Nephron progenitor cell (in vitro differentiated cells): ENCODE measurements at regions not wholly inside any gene's neighbourhood (a gene's known extent, or its start where the extent isn't known, plus 50 kb on each side); places are given as distances from the start of the nearest gene placed in this dataset.

Experiments used
- DNase-seq: peaks from one replicate; pipeline ENCODE4 v3.0.0; 2021
- H3K27ac Mint-ChIP-seq: 2 replicates; pipeline ENCODE4 v1.8.0; 2021; ENCODE audit warnings: mild to moderate bottlenecking, moderate library complexity, mixed read lengths
- H3K27me3 Mint-ChIP-seq: 2 replicates; pipeline ENCODE4 v1.8.0; 2021; ENCODE audit warnings: mild to moderate bottlenecking, low read depth, mixed read lengths; ENCODE audit not compliant: poor library complexity
- H3K36me3 Mint-ChIP-seq: 2 replicates; pipeline ENCODE4 v1.8.0; 2021; ENCODE audit warnings: low read depth, mixed read lengths
- H3K4me1 Mint-ChIP-seq: 2 replicates; pipeline ENCODE4 v1.8.0; 2021; ENCODE audit warnings: mixed read lengths
- H3K4me3 Mint-ChIP-seq: 2 replicates; pipeline ENCODE4 v1.8.0; 2021; ENCODE audit warnings: mild to moderate bottlenecking, moderate library complexity, mixed read lengths
- H3K9me3 Mint-ChIP-seq: 2 replicates; pipeline ENCODE4 v1.8.0; 2021; ENCODE audit warnings: mild to moderate bottlenecking, moderate library complexity, mixed read lengths
- TF ChIP-seq, protein P1 (sequence below): fragments of 200-600 bp; sonication (generic); IDR thresholded peaks from 2 replicates; pipeline ENCODE4 v1.5.0; 2021; ENCODE audit warnings: antibody characterized with exemption

DNA sequence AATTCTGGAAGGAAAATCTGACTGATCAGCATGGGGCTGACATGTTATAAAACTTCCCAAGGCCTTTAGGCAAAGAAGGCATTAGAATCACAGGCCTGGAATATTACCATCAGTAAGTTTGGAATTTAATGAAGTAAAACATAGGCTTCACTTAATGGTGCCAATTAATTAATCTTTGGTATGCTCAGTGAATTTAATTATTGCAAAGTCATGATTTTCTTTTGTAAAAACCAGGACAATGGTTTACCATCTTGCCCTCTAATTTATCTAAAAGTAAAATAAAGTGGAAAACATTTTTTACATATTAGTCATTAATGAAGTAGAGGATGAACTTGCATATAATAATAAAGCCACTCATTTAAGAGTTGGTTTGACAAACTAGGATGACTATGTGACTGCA lies 220.3 kb downstream of the SEC23IP start:
- H3K4me3 Mint-ChIP-seq: no peak overlapping the region
- DNase-seq: no peak
- no peaks in the 10 kb centered on the region for H3K9me3 Mint-ChIP-seq

DNA sequence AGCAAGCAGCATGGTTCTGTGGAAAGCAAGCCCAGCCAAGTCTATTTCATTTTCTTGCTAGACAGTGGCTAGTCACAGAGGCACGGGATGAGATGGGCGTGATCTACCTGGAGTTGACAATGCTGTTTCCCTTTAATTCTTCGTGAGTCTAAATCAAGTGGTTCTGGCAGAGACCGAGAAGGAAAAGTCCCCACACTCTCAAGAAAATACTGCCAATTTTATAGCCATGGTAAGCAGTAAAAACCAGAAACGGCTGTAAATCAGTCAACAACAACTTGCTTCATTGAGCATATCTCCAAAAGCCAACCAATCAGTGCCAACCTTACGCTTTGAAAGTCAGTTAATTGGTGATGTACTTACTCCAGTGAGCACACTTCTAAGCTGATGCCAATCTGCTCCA lies 223.4 kb downstream of the SEC23IP start:
- TF ChIP-seq, protein P1, sequence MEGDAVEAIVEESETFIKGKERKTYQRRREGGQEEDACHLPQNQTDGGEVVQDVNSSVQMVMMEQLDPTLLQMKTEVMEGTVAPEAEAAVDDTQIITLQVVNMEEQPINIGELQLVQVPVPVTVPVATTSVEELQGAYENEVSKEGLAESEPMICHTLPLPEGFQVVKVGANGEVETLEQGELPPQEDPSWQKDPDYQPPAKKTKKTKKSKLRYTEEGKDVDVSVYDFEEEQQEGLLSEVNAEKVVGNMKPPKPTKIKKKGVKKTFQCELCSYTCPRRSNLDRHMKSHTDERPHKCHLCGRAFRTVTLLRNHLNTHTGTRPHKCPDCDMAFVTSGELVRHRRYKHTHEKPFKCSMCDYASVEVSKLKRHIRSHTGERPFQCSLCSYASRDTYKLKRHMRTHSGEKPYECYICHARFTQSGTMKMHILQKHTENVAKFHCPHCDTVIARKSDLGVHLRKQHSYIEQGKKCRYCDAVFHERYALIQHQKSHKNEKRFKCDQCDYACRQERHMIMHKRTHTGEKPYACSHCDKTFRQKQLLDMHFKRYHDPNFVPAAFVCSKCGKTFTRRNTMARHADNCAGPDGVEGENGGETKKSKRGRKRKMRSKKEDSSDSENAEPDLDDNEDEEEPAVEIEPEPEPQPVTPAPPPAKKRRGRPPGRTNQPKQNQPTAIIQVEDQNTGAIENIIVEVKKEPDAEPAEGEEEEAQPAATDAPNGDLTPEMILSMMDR: no peak
- DNase-seq: peak; percentile 5
- Mint-ChIP-seq H3K4me1 (peaks cover 15% of the 10 kb centered on the region), H3K4me3 (no peak overlapping the region), H3K27ac (no peak overlapping the region), H3K27me3 (peaks cover 20% of the 10 kb centered on the region), H3K9me3 (peaks cover 3% of the 10 kb centered on the region), H3K36me3 (no peaks in the 10 kb centered on the region)

More for the DNA sequence above, 220.3 kb downstream of the SEC23IP start:
- Mint-ChIP-seq H3K27me3 (peaks cover 13% of the 10 kb centered on the region), H3K4me1 (peaks cover 15% of the 10 kb centered on the region), H3K36me3 (no peaks in the 10 kb centered on the region), H3K27ac (no peak overlapping the region)
- TF ChIP-seq, protein P1: no peak

DNA sequence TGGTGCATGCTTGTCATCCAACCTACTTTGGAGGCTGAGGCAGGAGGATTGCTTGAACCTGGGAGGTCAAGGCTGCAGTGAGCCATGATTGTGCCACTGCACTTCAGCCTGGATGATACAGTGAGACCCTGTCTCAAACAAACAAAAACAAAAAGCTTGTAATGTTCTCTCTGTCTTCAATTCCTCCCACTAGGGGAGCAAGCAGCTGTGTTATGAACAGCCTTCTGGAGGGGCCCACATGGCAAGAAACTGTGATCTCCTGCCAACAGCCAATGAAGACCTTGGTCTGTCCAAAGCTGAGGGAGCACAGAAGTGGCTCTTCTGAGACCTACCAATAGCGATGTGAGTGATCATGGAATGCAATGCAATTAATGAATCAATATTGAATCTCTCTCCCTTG lies 229.2 kb downstream of the SEC23IP start:
- H3K27ac Mint-ChIP-seq: no peak overlapping the region
- H3K4me1 Mint-ChIP-seq: peaks cover 6% of the 10 kb centered on the region
- H3K36me3 Mint-ChIP-seq: no peaks in the 10 kb centered on the region
- DNase-seq: no peak
- H3K27me3 Mint-ChIP-seq: peaks cover 15% of the 10 kb centered on the region
- H3K4me3 Mint-ChIP-seq: no peak overlapping the region
- TF ChIP-seq, protein P1: no peak
- H3K9me3 Mint-ChIP-seq: peaks cover 9% of the 10 kb centered on the region

DNA sequence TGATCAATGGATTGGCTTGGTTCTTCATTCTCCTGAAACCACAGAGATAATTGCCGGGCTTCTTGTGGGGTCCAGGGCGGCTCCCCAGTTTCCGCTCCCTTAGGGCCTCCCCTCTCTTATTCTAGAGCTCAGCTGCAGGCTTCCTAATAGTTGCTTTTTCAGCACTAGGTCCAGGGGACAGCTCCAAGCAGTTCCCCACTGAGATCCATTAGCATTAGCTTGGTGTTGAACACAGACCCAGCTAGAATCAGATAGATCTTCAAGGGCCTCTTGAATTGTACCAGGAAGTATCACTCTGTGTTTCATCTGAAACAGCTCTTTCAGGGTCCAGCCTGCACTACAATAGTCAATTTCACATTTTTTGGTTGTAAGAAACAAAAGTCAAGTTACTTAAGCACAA lies 238.7 kb downstream of the SEC23IP start:
- H3K36me3 Mint-ChIP-seq: no peaks in the 10 kb centered on the region
- peaks cover 6% of the 10 kb centered on the region for H3K9me3 Mint-ChIP-seq
- peak; percentile 81 for DNase-seq
- no peak overlapping the region for H3K27ac Mint-ChIP-seq
- H3K27me3 Mint-ChIP-seq: peaks cover 29% of the 10 kb centered on the region
- TF ChIP-seq, protein P1: no peak
- no peak overlapping the region for H3K4me3 Mint-ChIP-seq
- peaks cover 25% of the 10 kb centered on the region for H3K4me1 Mint-ChIP-seq

DNA sequence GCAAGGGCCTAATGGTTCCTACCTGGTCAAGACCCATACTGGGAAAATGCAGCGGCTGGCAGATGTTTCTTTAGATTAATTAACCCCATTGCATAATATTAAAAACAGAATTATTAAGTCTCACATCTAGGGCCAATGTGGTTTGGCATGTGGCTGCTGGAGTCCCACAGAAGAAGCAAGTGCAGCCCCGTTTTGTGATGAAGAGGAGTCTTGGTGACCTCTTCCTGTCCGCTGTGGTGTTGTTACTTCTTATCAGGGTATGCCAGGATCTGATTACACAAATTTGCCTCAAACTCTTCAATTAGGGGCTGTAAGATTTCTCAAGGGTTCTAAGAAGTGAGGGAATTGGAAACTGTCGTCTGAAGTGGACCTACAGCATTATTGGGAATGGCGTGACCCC lies 240.3 kb downstream of the SEC23IP start:
- Mint-ChIP-seq H3K4me3 (no peak overlapping the region), H3K4me1 (peaks cover 10% of the 10 kb centered on the region), H3K27ac (no peak overlapping the region), H3K9me3 (no peaks in the 10 kb centered on the region), H3K27me3 (peaks cover 29% of the 10 kb centered on the region), H3K36me3 (no peaks in the 10 kb centered on the region)
- DNase-seq: no peak
- TF ChIP-seq, protein P1: no peak

DNA sequence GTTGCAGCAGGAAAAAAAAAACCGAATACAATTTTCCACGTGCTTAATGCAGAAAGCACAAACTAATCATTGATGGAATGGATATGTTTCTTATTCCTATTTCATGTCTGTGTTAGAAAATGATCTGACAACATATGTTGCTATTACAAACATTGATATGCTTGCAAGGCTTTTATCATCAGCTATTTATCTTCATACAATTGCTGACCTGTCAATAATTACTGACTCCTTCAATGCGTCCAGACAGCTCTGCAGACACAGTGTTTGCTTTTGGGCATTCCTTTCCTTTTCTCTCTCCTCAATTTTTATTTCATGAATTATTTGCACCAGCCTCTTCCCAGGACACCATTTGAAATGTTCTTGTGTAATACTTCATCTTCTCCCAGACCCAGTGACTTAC lies 246.2 kb downstream of the SEC23IP start:
- peaks cover 12% of the 10 kb centered on the region for H3K9me3 Mint-ChIP-seq
- H3K4me3 Mint-ChIP-seq: no peak overlapping the region
- no peaks in the 10 kb centered on the region for H3K36me3 Mint-ChIP-seq
- no peak overlapping the region for H3K27ac Mint-ChIP-seq
- TF ChIP-seq, protein P1: no peak
- H3K27me3 Mint-ChIP-seq: peaks cover 20% of the 10 kb centered on the region
- peaks cover 4% of the 10 kb centered on the region for H3K4me1 Mint-ChIP-seq
- DNase-seq: no peak
